Ascending aorta (tissue), 2 donors: ENCODE measurements at regions not wholly inside any gene's neighbourhood (a gene's known extent, or its start where the extent isn't known, plus 50 kb on each side); places are given as distances from the start of the nearest gene placed in this dataset.

Source experiments
- DNase-seq, 2 donors: peaks; one replicate each; pipeline ENCODE4 v3.0.0-alpha.2; 2019; ENCODE audit warnings: low spot score in 2 of 2
- H3K27ac ChIP-seq, 2 donors: fragments of 200-600 bp; sonication (generic); one replicate each; pipeline ENCODE4 v1.5.1; 2016 to 2017; ENCODE audit warnings: mild to moderate bottlenecking in 1 of 2
- H3K27me3 ChIP-seq: fragments of 200-600 bp; sonication (generic); one replicate; pipeline ENCODE4 v1.5.1; 2017
- H3K36me3 ChIP-seq, 2 donors: fragments of 200-600 bp; sonication (generic); one replicate each; pipeline ENCODE4 v1.5.1; 2016
- H3K4me1 ChIP-seq, 2 donors: fragments of 200-600 bp; sonication (generic); one replicate each; pipeline ENCODE4 v1.5.1; 2016 to 2017; ENCODE audit warnings: mild to moderate bottlenecking in 1 of 2
- H3K4me3 ChIP-seq, 2 donors: fragments of 200-600 bp; sonication (generic); one replicate each; pipeline ENCODE4 v1.5.1; 2016 to 2017; ENCODE audit warnings: mild to moderate bottlenecking in 1 of 2
- H3K9me3 ChIP-seq, 2 donors: fragments of 200-600 bp; sonication (generic); one replicate each; pipeline ENCODE4 v1.5.1; 2016
- intact Hi-C: fragments of 100-400 bp; cut with DNase I; formaldehyde crosslinking; loops from one replicate; pipeline ENCODE4 v1.15.1; 2023
- TF ChIP-seq, protein P1 (sequence below), 3 experiments: fragments of 200-600 bp in 2 of 3; fragments of 450-650 bp in 1 of 3; sonication (generic) in 2 of 3; IDR thresholded peaks; one replicate each; pipeline ENCODE4 v1.5.1; 2016 to 2019; ENCODE audit warnings: antibody characterized with exemption in 3 of 3, mild to moderate bottlenecking in 1 of 3, moderate library complexity in 1 of 3

GRCh38 chr1:217272385-217272784 lies 358.5 kb downstream of the GPATCH2 start:
- Histone ChIP-seq H3K27me3 (no peaks in the 10 kb centered on the region), H3K36me3 (no peaks in the 10 kb centered on the region), H3K27ac (no peak overlapping the region), H3K4me3 (no peak overlapping the region), H3K9me3 (no peaks in the 10 kb centered on the region), H3K4me1 (no peaks in the 10 kb centered on the region)
- no peak for DNase-seq
- intact Hi-C loops, result loop anchor here (10.0 kb wide), 1 partner anchor 238 kb away; no protein-coding TSS in a partner anchor
- TF ChIP-seq, protein P1, sequence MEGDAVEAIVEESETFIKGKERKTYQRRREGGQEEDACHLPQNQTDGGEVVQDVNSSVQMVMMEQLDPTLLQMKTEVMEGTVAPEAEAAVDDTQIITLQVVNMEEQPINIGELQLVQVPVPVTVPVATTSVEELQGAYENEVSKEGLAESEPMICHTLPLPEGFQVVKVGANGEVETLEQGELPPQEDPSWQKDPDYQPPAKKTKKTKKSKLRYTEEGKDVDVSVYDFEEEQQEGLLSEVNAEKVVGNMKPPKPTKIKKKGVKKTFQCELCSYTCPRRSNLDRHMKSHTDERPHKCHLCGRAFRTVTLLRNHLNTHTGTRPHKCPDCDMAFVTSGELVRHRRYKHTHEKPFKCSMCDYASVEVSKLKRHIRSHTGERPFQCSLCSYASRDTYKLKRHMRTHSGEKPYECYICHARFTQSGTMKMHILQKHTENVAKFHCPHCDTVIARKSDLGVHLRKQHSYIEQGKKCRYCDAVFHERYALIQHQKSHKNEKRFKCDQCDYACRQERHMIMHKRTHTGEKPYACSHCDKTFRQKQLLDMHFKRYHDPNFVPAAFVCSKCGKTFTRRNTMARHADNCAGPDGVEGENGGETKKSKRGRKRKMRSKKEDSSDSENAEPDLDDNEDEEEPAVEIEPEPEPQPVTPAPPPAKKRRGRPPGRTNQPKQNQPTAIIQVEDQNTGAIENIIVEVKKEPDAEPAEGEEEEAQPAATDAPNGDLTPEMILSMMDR (IDR thresholded peaks at IDR 0.05), result no peak

DNA sequence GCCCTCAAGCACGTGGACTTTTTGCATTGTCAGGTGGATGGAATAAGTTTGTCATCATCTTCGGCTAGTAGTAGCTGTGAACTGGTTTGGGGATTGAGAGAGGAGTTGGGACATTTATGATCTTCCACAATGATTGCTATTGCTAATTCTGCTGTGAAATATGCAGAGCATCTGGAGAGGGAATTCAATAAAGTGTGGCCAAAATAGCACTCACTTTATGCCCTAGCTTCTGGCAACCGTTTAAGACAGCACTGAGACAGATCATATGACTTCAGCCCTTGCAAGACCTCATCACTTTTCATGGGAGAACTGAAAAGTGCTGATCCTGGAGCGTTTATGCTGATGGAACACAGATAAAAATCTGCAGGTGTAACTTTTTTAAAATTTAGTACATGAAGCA lies 360.8 kb downstream of the GPATCH2 start:
- Histone ChIP-seq H3K4me1 (no peaks in the 10 kb centered on the region), H3K9me3 (no peaks in the 10 kb centered on the region), H3K27ac (no peak overlapping the region), H3K4me3 (no peak overlapping the region), H3K36me3 (no peaks in the 10 kb centered on the region), H3K27me3 (no peaks in the 10 kb centered on the region)
- intact Hi-C loops, result loop anchor here (10.0 kb wide), 1 partner anchor 235 kb away; no protein-coding TSS in a partner anchor
- no peak for DNase-seq
- TF ChIP-seq, protein P1 (IDR thresholded peaks at IDR 0.05), result no peak

DNA sequence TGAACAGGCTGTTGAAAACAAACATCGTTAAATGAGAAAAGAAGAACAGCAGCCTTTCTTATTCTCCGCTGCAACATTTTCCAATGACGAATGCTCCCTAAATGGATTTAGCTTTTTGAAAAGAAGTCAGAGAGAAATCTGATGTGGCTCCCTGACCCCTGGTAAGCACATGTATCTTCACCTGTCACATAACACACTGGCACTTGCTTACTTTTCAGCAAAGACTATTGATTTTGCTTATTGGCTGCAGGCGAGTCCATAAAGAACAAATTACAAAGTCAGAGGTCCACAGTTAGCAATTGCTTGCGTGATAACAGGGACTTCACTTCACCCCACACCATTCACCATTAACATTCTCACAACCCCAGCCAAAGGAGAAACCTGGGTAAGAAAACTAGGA lies 362.8 kb downstream of the GPATCH2 start:
- no peaks in the 10 kb centered on the region for H3K36me3 ChIP-seq
- no peaks in the 10 kb centered on the region for H3K4me1 ChIP-seq
- TF ChIP-seq, protein P1 (IDR thresholded peaks at IDR 0.05), result no peak
- intact Hi-C loops, result no loop called here
- no peaks in the 10 kb centered on the region for H3K27me3 ChIP-seq
- DNase-seq, result no peak
- no peaks in the 10 kb centered on the region for H3K9me3 ChIP-seq
- H3K27ac ChIP-seq, result no peak overlapping the region
- no peak overlapping the region for H3K4me3 ChIP-seq

DNA sequence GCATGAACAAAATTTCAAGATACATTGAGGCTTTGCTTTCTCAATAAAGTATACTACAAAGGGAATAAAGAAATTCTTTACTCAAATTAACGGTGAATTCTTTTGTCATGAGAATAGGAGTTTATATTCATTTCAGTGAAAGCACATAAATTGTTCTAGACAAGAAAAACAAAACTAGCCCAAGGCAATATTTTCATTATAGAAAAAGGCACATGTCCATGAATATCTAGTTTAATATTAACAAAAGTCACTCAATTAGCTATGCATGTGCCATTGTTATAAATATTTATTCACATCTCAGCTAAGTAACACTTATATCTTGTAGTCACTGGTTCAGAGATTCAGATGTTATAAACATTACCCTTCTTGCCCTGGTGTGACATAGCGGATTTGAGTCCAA lies 369.3 kb downstream of the GPATCH2 start:
- no peak overlapping the region for H3K27ac ChIP-seq
- H3K9me3 ChIP-seq, result no peaks in the 10 kb centered on the region
- H3K27me3 ChIP-seq, result no peaks in the 10 kb centered on the region
- no peak overlapping the region for H3K4me3 ChIP-seq
- H3K4me1 ChIP-seq, result no peaks in the 10 kb centered on the region
- no peaks in the 10 kb centered on the region for H3K36me3 ChIP-seq
- intact Hi-C loops, result no loop called here
- TF ChIP-seq, protein P1 (IDR thresholded peaks at IDR 0.05), result no peak
- no peak for DNase-seq

DNA sequence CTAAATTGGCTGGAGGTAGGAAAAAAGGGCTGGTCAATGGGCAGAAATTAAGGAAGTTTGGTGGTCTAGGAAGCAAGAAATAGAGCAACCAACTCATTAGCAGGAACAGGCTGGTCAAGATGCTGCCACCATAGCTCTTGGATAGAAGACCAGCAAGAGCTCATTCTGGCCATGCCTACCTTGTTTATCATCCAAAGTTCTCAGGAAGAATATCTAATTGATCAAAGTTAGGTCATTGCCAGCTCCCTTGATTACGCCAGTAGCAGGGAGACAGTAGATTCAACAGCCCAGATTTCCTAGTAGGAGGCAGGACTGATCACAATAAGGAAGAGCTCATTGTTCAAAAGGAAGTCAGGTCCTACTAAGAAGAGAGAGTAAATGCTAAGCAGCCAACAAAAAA lies 370.2 kb downstream of the GPATCH2 start:
- intact Hi-C loops, result no loop called here
- Histone ChIP-seq H3K4me1 (no peaks in the 10 kb centered on the region), H3K36me3 (no peaks in the 10 kb centered on the region), H3K27ac (no peak overlapping the region), H3K9me3 (no peaks in the 10 kb centered on the region), H3K4me3 (no peak overlapping the region), H3K27me3 (no peaks in the 10 kb centered on the region)
- TF ChIP-seq, protein P1 (IDR thresholded peaks at IDR 0.05), result no peak
- DNase-seq, result no peak

GRCh38 chr1:217253985-217254384 lies 376.9 kb downstream of the GPATCH2 start:
- no peaks in the 10 kb centered on the region for H3K36me3 ChIP-seq
- intact Hi-C loops, result no loop called here
- H3K27ac ChIP-seq, result no peak overlapping the region
- no peaks in the 10 kb centered on the region for H3K9me3 ChIP-seq
- H3K27me3 ChIP-seq, result no peaks in the 10 kb centered on the region
- TF ChIP-seq, protein P1 (IDR thresholded peaks at IDR 0.05), result no peak
- H3K4me3 ChIP-seq, result no peak overlapping the region
- H3K4me1 ChIP-seq, result no peaks in the 10 kb centered on the region
- DNase-seq, result no peak
